Smooth muscle cell (in vitro differentiated cells): ENCODE measurements at regions not wholly inside any gene's neighbourhood (a gene's known extent, or its start where the extent isn't known, plus 50 kb on each side); places are given as distances from the start of the nearest gene placed in this dataset.
A peak's percentile ranks its signal among the peaks of the same experiment; 100 is the strongest.

Experiments
- DNase-seq: peaks from one replicate; lab custom pipeline; 2025; ENCODE audit not compliant: unreplicated experiment; lab: John Stamatoyannopoulos, UW
- H2AFZ ChIP-seq: fragments of 200-600 bp; sonication (generic); 2 replicates; pipeline ENCODE4 v1.6.0; 2016; ENCODE audit warnings: antibody characterized with exemption, low read depth, mild to moderate bottlenecking
- H3F3A ChIP-seq: fragments of 200-600 bp; sonication (generic); 2 replicates; pipeline ENCODE4 v1.6.0; 2017; ENCODE audit warnings: antibody characterized with exemption, low read depth
- H3K27ac ChIP-seq: fragments of 200-600 bp; sonication (generic); 2 replicates; pipeline ENCODE4 v1.5.1; 2016; ENCODE audit warnings: low read depth, mild to moderate bottlenecking
- H3K27me3 ChIP-seq: fragments of 200-600 bp; sonication (generic); 2 replicates; pipeline ENCODE4 v1.6.1; 2016; ENCODE audit warnings: low read depth, mild to moderate bottlenecking
- H3K36me3 ChIP-seq: fragments of 200-600 bp; sonication (generic); 2 replicates; pipeline ENCODE4 v1.5.1; 2016; ENCODE audit warnings: low read depth
- H3K4me1 ChIP-seq: fragments of 200-600 bp; sonication (generic); 2 replicates; pipeline ENCODE4 v1.5.1; 2016; ENCODE audit warnings: low read depth
- H3K4me2 ChIP-seq: fragments of 200-600 bp; sonication (generic); 2 replicates; pipeline ENCODE4 v1.6.0; 2016; ENCODE audit warnings: mild to moderate bottlenecking
- H3K4me3 ChIP-seq: fragments of 200-600 bp; sonication (generic); 2 replicates; pipeline ENCODE4 v1.5.1; 2016; ENCODE audit warnings: mild to moderate bottlenecking
- H3K79me2 ChIP-seq: fragments of 200-600 bp; sonication (generic); 2 replicates; pipeline ENCODE4 v1.6.0; 2016; ENCODE audit warnings: low read depth, mild to moderate bottlenecking
- H3K9ac ChIP-seq: fragments of 200-600 bp; sonication (generic); 2 replicates; pipeline ENCODE4 v1.6.0; 2016; ENCODE audit warnings: low read depth
- H3K9me3 ChIP-seq: fragments of 200-600 bp; sonication (generic); replicated peaks from 2 replicates; pipeline ENCODE4 v1.5.1; 2016; ENCODE audit warnings: low read depth
- H4K20me1 ChIP-seq: fragments of 200-600 bp; sonication (generic); 2 replicates; pipeline ENCODE4 v1.6.0; 2016; ENCODE audit warnings: low read depth
- CTCF ChIP-seq: fragments of 200-600 bp; sonication (generic); IDR thresholded peaks from 2 replicates; pipeline ENCODE4 v1.5.1; 2017; ENCODE audit warnings: borderline replicate concordance, mild to moderate bottlenecking, antibody characterized with exemption; ENCODE audit not compliant: insufficient read depth, poor library complexity, severe bottlenecking
- WGBS: methylation state at CpG from one replicate; pipeline ENCODE4 v1.1.7; 2016; ENCODE audit warnings: low lambda C conversion rate; 5-methylcytosine and 5-hydroxymethylcytosine counted together

GRCh38 chr7:26459540-26460193 lies 168.0 kb downstream of the SNX10 start:
- no peak for TF ChIP-seq CTCF
- Histone ChIP-seq H3K9ac (no peak overlapping the region), H3K9me3 (no peaks in the 10 kb centered on the region), H3K27me3 (no peaks in the 10 kb centered on the region), H3F3A (peaks cover 15% of the 10 kb centered on the region), H3K4me2 (peak overlapping the region; percentile 0), H3K27ac (peak overlapping the region; percentile 11), H3K4me1 (no peaks in the 10 kb centered on the region), H2AFZ (no peak overlapping the region), H3K36me3 (no peaks in the 10 kb centered on the region), H3K79me2 (no peaks in the 10 kb centered on the region), H3K4me3 (no peak overlapping the region), H4K20me1 (no peaks in the 10 kb centered on the region)
- no peak for DNase-seq
- WGBS: 97% methylated on average over 5 of the region's 5 CpGs

DNA sequence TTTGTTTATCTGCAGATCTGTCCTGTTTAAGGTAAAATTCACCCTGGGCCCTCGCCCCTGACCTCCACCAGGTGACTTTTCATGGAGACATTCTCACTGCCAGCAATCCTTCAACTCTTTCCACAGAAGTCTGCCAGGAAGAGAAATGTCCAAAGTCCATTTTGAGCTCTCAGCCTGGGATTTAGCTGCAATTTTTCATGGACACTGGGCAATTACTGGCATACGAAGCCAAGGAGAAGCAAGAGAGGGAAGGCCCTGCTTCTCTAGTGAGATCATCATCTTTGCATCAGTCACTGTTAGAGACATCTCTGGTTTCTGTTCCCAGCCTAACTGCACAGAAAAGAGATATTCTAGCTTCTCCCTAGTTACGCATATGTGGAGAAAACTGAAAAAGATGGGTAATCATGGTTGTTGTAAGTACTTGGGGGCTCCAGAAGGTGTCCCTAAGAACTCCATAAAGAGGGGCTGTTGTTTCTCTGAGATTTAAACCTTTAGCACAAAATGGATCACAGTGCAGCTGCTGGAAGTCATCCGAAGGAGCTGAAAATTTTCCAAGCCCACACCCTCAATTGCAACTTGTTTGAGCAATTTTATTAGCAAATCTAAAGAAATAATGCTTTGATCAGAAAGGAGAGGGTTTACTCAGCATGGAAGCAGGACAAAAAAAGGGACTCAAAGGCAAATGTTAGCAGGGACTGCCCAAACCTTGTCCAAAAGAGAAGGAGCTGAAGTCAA lies 168.9 kb downstream of the SNX10 start:
- H3K27me3 ChIP-seq: no peaks in the 10 kb centered on the region
- H3K4me1 ChIP-seq: no peaks in the 10 kb centered on the region
- TF ChIP-seq CTCF: no peak
- H2AFZ ChIP-seq: no peak overlapping the region
- no peaks in the 10 kb centered on the region for H4K20me1 ChIP-seq
- peaks cover 15% of the 10 kb centered on the region for H3F3A ChIP-seq
- H3K27ac ChIP-seq: peak overlapping the region; percentile 11
- H3K36me3 ChIP-seq: no peaks in the 10 kb centered on the region
- no peak for DNase-seq
- peak overlapping the region; percentile 0 for H3K4me2 ChIP-seq
- H3K9ac ChIP-seq: no peak overlapping the region
- H3K4me3 ChIP-seq: no peak overlapping the region
- no peaks in the 10 kb centered on the region for H3K9me3 ChIP-seq
- no peaks in the 10 kb centered on the region for H3K79me2 ChIP-seq
- WGBS: 66% methylated on average over 4 of the region's 4 CpGs

DNA sequence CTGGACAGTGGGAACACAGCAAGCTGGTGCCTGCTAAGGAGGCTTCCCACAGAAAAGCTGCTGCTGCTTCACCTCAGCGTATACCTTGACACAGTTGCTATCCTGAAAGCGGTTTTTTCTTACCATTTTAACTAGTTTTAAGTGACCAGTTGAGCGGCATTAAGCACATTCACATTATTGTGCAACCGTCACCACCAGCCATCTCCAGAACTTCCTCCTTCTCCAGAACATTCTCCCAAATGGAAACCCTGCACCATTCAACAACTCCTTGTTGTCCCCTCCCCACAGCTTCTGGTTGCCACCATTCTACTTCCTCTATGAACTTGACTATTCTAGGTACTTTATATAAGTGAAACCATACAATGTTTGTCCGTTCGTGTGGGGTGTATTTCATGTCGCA lies 169.9 kb downstream of the SNX10 start:
- H3K9ac ChIP-seq: no peak overlapping the region
- no peaks in the 10 kb centered on the region for H3K27me3 ChIP-seq
- no peaks in the 10 kb centered on the region for H3K36me3 ChIP-seq
- no peaks in the 10 kb centered on the region for H3K9me3 ChIP-seq
- no peak overlapping the region for H3K4me2 ChIP-seq
- no peak for DNase-seq
- peaks cover 13% of the 10 kb centered on the region for H3F3A ChIP-seq
- no peak for TF ChIP-seq CTCF
- no peaks in the 10 kb centered on the region for H3K79me2 ChIP-seq
- H3K4me3 ChIP-seq: no peak overlapping the region
- no peaks in the 10 kb centered on the region for H4K20me1 ChIP-seq
- H3K27ac ChIP-seq: no peak overlapping the region
- WGBS: 94% methylated on average over 7 of the region's 7 CpGs
- no peak overlapping the region for H2AFZ ChIP-seq
- H3K4me1 ChIP-seq: no peaks in the 10 kb centered on the region

DNA sequence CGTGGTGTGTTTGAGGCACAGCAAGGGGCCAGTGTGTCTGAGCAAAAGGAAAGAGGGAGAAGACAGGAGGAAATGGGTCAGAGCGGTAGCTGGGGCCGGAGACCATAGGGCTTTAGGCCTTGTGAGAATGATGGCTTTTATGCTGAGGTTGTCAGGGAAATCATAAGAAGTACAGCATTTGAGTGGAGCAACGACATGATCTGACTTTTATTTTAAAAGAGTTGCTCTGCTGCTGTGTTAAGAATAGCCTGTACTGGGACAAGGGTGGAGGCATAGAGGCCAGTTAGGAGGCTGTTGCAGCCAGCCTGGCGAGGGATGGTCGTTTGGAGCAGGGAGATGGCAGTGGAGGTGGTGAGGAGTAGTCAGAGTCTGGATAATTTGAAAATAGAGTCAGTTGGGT lies 174.3 kb downstream of the SNX10 start:
- Histone ChIP-seq H2AFZ (no peak overlapping the region), H3K9ac (no peak overlapping the region), H3K4me3 (no peak overlapping the region), H3K27me3 (no peaks in the 10 kb centered on the region), H3K79me2 (no peaks in the 10 kb centered on the region), H4K20me1 (no peaks in the 10 kb centered on the region), H3K27ac (no peak overlapping the region), H3K4me2 (no peak overlapping the region), H3K4me1 (no peaks in the 10 kb centered on the region), H3K9me3 (no peaks in the 10 kb centered on the region), H3K36me3 (no peaks in the 10 kb centered on the region), H3F3A (no peaks in the 10 kb centered on the region)
- no peak for DNase-seq
- TF ChIP-seq CTCF: no peak
- WGBS: 90% methylated on average over 6 of the region's 6 CpGs
